Fibroblast of gingiva (primary cell): ENCODE measurements at regions not wholly inside any gene's neighbourhood (a gene's known extent, or its start where the extent isn't known, plus 50 kb on each side); places are given as distances from the start of the nearest gene placed in this dataset.

ENCODE experiments used
- DNase-seq: peaks from one replicate; pipeline ENCODE4 v3.0.0-alpha.2; 2011; ENCODE audit warnings: low read depth

DNA sequence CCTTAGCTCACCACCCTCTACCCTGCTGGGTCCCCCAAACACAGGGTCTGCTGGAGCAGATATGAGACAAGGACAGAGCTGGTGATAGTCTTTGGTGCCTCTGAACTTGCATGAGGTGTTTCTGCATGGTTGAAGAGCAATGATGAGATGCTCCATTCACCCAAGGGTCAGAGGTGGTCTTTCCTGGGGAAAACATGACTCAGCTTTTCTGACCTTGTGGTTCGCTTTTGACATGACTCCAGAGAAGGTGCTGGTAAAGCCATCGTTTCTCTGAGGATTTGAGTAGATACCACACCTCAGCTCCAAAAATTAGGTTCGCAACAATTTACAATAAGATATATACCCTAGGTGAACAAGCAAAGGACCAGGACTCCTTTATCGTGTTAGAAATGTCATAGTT is 304.8 kb downstream of the DHX35 start:
- no peak for DNase-seq

DNA sequence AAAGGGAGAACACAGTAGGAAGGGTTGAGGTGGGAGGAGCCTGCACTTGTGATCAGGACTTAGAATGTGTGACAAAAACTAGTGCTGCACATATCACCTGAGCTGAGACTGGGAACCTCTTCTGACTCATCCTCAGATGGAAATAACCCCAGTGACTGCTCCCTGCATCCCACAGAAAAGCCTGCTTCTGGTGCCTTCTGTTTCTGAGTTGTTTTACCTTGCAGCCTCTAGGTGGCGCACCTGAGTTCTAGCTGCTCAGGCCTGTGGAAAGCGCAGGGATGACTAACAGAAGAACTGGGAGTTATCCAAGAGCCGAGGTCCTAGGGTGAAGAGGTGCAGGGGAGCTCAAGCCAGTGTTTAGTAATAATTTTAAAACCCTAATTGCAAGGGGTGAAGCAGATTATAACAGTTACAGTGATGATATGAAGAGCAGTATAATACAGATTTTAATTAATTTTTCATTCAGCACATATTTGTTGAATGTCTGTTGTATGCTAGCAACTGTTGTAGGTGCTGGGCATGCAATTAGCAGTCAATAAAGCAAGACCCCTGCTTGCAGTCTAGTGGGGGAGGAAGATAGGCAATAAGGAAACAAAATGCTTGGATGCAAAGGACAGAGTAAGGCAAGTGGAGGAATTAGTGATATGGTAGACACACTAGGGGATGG is 302.5 kb downstream of the DHX35 start:
- DNase-seq: peak; percentile 48

DNA sequence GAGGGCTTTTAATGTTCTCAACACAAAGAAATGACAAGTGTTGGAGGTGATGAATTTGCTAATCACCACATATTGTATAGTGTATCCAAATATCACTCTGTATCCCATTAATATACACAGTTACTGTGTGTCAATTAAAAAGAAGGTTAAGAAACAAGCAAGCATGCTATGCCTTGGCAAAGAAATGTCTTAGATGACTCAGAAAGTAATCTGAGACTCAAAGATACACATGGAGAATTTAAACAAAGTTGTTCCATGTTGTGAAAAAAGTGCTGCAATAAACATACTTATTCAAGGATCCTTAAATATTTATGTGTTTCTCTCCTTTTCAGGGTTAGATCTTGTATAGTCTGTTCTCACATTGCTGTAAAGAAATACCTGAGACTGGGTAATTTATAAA is 300.9 kb downstream of the DHX35 start:
- DNase-seq: peak; percentile 38

DNA sequence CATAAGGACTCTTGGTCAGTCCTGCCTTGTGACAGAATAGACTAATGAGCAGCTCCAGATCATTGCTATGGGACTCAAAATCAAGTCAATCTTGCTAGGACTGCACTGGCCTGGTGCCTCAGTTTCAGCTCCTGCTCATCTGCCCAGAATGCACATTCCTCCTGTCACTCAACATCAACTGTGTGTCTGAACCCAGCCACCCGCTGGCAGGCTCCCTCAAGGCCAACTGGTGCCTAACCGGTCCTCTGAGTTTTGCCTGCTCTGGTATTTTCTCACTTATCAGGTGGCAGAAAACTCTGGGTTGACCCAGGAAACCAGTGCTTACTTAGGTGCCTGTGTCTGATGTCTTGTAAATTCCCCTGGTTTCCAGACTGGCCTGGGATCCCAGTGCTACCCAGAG is 297.7 kb downstream of the DHX35 start:
- DNase-seq: no peak

DNA sequence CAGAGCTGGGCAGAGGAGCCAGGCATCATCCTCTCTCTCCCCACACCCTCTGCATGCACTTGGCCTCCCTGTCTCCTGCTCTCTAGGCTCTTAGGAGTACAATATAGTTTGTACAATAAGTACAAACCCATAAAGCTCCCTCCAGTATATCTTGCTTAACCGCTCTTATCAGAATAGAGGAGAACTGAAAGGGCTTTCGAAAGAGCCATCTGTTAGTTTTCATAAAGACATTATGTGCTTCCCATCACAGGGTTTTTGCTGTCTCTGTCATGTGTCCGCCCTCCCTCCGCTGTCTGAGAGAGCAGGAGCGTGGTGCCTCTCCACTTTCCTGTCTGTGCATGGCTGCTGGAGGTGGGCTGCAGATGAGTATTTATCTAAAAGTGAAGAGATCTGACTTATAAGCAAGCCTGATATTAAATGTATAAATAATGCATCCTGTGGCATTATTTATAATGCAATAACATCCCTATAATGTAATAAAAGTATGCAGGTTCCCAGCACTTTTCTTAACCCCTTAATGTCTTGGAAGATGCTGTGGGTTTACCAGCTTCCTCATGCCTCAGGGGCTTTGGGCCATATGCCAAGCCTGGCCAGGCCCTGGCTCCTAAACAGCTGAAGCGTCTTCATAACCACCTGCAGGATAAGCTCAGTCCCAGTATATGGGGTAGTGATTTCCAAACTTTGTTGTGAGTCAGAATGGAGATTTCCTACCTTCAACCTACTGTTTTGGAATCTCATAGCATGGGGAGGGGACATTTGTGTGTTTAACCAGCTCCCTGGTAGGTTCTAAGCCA is 297.1 kb downstream of the DHX35 start:
- DNase-seq: no peak

DNA sequence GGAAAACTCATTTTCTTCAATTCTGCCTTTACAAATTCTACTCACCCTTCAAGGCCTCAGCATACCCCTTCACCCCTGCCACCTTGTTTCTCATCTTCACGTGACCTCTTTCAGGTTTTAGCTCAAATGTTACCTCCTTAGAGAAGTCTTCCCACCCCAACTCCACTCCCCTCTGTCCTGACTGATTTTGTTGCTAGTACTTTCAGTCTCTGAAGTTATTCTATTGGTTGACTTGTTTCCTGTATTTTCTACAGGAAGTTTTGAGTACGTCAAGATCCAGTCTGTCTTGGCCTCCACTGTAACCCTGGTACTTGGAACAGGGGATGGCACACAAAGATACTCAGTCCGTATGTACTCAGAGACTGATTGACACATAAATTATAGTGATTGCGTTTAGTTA is 296.1 kb downstream of the DHX35 start:
- DNase-seq: no peak

DNA sequence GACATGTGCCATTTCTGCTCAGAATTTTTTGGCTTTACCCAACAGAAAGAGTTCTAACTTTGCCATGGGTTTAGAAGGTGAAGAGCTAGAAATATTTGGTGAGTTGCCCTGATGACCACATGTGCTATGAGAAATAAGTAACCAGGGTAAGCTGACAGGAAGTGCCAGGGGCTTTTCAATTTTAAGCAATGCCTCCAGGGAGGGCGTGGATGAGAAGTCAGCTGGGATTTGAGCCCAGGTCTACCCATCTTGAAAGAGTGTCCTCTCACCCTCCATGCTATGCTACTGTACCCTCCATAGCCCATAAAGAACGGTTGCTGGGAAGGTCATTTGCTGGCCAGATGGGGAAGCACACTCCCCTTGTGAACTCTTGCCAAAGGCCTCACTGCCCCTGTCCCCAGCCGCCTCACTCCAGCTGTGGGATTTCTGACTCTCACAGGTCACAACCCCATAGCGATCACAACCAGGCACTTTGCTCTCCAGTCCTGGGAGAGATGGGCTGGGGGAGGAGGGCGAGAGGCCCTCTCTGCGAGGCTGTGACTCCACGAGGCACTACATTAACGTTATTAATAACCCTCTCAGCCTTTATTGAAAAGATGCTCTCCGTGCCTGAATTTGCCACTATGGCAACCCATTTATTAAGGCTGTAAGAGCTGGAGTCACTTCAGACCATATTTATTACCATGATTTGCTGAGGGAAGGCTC is 291.1 kb downstream of the DHX35 start:
- no peak for DNase-seq

DNA sequence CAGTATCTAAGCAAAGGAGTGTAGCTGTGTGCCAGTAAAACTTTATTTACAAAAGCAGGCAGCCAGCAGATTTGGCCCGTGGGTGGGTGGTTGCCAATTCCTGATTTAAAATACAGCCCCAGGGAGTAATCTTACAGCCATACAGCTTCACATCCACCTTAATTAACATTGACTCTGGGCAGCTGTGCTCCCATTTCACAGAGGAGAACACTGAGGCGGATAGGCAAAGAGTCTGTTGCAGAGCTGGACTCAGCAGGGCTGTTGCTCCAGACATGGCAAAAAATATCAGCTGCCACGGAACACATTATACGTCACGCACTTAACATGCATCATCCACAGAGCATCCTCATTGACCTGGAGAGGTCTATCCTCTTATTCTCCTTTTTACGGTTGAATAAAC is 289.9 kb downstream of the DHX35 start:
- no peak for DNase-seq

DNA sequence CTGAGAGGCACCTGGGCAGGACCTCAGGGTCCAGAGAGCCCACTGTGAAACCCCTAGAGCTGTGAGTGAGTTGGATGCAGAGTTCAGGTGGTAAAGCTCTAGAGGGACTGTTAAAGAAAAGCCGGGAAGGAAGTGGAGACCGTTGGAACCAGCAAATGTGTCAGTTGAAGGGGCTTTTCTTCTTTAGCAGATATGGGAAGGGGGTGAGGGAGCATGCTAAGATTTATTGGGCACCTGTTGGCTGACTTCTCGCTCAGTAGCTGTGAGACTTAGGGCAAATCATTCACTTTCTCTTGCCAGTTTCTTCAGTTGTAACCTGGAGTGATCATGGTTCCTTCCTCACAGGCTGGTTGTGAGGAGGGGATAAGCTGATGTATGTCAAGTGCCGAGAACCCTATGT is 287.7 kb downstream of the DHX35 start:
- no peak for DNase-seq

DNA sequence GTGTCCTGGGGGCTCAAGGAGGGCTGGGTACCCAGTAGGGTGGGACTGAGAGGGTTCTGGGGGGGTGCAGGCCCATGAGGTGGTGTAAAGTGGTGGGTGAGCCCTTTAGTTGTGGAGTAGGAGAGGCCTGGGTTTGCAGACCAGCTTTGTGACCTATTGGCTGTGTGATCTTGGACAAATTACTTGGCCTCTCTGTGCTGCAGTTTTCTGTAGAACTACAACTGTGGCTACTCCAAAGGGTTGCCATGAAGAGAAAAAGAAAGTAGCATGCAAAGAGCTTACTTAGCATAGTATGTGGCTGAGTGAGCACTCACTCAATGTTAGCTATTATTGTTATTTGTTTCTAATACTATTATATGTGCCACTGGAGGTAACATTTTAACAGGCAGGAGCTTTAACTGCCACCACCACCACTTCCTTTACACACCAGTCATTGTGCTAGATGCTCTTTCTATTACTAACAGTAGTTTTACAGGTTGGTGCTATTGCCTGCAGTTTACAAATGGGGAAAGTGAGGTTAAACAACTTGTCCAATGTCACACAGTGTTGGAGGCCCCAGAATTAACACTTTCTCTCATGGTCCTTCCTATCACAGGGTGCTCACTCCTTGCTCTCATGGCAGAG is 286.8 kb downstream of the DHX35 start:
- DNase-seq: no peak

DNA sequence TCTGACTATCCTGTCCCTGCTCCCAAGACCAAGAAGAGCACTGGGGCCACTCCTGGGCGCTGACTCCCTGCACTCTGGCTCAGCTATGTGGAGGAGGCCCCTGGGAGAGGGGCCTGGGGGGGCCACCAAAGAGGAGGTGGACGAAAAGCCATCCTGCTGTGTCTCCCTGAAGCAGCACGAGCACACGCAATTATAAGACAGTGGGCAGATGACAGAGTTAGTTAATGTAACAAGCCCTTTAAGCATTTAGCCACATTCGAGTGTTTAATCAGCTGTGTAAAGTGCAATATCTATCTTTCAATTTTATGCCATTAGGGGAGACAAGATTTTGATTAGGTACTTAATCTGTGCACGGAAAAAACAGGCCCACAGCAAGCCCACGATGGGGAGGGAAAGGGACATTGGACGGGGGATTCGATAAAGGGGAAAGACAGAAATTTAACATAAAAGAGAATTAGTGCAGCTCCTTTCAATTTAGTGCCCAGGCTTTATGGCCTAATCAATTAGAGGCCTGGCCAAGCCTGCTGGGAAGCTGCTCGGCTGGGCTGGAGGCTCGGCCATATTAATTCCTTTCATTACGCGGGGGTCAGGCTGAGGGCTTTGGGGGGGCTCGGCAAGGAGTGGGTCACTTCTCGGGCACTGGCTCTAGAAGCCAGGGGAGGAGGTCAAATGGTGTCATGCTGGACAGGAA is 286.2 kb downstream of the DHX35 start:
- no peak for DNase-seq

DNA sequence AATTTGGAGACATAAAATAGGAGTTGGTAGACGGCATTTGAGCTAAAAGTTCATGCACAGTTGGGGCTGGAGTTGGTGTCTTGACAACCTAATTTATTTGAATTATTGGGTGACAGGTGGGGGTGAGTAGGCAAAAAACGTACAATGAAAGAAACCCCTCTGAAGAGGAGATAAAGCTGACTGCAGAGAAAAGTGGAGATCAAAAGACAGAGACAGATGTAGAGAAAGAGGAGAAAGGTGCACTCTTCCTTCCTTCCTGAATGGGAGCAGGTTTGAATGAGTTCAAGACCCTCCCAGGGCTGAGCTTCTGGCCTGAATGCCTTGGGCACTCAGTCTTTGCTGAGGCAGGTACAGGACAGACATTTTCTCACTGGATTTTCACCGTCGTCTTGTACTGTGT is 284.3 kb downstream of the DHX35 start:
- DNase-seq: no peak

DNA sequence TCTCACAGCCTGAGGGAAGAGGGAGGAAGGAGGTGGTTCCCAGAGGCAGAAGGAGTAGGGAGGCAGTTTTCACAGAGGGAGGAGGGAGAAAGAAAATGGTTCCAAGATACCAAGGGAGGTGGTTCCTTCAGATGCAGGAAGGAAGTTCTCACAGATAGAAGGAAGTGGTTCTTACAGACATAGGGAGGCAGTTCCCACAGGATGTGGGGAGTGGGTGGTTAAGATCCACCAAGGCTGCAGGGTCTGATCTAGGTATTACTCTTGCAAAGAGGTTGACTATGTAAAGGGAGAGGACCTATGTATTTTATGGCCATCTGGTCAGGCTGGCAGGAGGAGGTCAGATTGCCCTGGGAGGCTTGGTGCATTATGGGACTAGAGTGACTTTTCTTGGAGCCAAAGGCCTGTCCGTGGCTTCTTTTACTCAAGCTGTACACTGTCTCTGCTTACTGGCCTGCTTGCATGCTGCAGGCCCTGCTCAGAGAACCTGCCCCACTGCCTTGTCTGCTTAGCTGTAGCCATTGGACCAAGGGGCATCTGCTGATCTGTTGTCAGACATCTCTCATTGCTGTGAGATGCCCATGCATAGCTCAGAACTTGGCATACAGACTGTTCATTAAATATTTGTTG is 283.7 kb downstream of the DHX35 start:
- no peak for DNase-seq

DNA sequence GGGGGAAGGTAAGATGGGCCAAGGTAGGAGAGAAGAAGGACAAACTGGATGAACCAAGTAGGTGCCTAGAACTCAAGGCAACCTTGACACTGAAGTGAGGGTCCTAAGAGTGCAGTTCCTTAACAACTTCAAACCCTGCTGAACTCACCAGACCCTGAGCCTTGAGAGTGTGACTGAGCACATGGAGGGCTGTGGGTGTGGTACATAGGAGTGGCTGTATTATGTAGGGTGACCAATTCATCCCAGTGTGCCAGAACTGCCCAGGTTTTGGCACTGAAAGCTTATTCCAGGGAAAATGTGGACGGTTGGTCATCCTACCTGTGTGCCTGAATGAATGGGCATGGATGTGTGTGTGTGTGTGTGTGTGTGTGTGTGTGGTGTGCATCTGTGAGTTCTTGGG is 281.8 kb downstream of the DHX35 start:
- DNase-seq: no peak

DNA sequence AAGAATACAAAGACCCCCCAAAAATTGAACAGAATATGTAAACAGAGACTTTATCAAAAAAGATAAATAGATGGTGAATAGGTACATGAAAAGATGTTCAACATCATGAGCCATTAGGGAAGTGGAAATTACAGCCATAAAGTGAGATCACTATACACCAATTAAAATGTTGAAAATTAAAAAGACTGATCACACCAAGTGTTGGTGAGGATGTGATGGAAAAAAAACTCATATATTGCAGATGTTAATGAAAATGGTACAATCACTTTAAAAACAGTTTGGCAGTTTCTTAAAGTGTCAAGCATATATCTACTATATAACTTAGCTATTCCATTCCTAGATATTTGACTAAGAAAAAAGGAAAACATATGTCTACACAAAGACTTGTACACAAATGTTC is 280.5 kb downstream of the DHX35 start:
- no peak for DNase-seq

DNA sequence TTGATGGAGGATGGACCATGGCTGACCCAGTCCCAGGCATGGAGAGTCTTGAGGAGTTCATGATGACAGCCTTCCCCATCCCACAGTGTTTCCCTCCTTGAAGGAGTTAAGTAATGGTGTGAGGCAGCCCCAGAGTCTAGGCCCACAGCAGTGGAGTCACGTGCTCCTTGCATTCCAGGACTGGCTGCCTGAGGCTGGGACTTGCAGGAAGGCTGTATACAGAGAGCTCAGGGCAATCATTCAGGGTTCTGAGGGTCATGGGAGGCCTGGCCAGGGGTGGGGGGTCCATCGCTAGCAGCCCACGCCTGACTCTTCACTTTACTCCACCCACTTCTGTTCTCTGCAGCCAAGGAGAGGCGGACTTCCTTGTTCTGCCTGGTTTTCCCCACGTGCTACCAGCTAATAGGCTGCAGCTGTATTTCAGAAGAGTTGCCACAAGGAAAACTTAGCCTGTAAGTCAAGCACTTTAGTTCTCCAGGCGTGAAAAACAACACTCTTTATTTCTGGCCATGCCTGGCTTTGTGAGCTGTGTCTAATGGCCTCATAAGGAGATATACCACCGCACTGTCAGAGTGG is 272.5 kb downstream of the DHX35 start:
- DNase-seq: no peak

DNA sequence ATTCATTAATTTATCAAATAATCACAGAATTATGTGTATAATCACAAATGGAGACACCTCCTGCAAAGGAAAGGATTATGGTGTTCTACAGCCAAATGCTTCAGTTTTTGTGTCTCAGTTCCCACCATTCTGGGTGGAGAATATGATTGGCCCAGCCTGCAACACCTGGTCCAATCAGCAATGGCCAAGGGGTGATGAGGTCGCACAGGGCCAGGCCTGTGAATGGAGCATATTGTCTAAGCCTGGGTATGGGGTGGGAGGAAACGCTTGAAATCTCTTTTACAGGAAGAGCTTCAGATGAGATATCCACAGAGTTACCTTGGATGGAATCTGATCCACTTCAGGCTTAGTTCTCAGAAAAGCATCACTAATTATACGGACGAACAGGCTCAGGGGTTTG is 271.6 kb downstream of the DHX35 start:
- no peak for DNase-seq

DNA sequence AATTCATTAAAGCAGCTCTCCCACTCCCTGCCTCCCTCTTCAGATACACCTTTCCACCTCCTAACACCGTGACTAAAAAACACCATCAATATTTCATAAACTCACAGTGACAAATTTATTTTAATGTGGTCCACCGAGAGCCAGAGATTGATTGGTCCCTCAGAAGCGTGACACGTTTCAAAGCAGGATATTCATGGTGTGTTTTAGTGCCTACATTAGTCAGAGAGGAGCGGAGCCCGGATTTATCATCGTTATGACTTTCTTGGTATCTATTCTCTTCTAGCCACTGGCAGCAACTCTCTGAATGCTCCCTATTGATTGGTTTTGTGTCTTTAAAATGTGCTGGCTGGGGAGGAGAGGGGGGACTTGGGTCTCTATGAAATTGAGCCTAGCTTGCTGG is 265.3 kb downstream of the DHX35 start:
- no peak for DNase-seq

DNA sequence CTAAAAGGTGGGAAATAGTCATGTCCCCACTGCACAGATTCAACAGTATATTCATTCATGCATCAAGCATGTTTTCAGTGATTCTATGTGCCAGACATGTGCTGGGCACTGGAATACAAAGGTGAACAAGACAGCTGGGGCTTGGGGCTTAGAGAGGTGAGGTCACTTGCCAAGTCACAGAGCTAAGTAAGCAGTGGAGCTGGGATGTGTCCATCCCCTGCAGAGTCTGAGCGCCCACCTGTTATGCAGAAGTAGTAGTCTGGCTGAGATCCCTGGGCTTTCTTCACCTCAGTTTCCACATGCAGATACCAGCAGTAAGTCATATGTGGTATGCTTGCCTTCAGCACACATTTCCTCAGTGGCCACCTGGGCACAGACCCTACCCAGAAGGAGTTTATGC is 263.8 kb downstream of the DHX35 start:
- DNase-seq: no peak

DNA sequence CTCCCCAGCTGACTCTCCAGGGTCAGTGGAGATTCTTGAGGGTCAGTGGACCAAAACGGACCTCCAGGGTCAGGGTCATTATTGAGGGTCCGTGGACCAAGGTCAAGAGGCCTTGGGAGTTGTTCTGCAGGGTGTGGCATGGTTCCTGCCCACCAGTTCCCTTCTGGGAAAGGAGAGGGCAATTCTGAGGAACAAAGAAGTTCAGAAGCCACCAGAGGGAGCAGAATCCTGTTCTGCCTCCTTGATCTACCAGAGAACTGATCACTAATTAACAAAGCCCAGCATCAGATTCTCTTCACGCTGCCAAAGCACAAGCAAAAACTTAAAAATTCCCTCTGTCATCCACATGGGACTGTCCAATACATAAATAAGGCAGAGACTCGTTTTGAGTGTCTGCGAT is 263.4 kb downstream of the DHX35 start:
- DNase-seq: no peak

DNA sequence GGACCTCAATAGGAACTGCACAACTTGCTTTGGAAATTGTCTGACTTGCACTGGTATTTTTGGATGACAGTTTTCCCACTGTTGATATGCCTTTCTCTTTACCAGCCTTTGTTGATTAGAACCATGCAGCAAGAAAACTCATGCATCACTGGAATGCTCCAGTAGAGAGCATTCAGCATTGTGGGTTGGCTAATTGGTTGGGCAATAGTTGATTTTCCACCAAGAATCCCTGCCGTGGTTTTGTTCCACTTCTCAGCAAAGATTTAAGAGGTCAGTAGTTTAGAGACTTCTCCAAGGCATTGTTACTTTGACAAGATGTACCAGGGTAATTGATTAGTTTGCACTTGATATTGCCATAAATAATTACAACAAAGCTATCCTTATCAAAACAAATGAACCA is 260.0 kb downstream of the DHX35 start:
- DNase-seq: no peak
